Fibroblast of the aortic adventitia (primary cell): ENCODE measurements at regions not wholly inside any gene's neighbourhood (a gene's known extent, or its start where the extent isn't known, plus 50 kb on each side); places are given as distances from the start of the nearest gene placed in this dataset.

Source experiments
- DNase-seq: peaks from one replicate; pipeline ENCODE4 v3.0.0-alpha.2; 2010; ENCODE audit warnings: low read depth
- H3K4me3 ChIP-seq: 2 replicates; pipeline ENCODE4 v1.5.1; 2011; ENCODE audit warnings: low read depth, mild to moderate bottlenecking, control low read depth, low read length, moderate library complexity
- CTCF ChIP-seq: IDR thresholded peaks from 2 replicates; pipeline ENCODE4 v1.5.1; 2011; ENCODE audit warnings: mild to moderate bottlenecking, low read length, control low read depth, inconsistent platforms; ENCODE audit not compliant: insufficient read depth

- DNase-seq = no peak
- no peak overlapping the region for H3K4me3 ChIP-seq
- no peak for TF ChIP-seq CTCF
Observed at GRCh38 chr7:46449743-46450142, 528.7 kb upstream of the IGFBP3 start.

DNA sequence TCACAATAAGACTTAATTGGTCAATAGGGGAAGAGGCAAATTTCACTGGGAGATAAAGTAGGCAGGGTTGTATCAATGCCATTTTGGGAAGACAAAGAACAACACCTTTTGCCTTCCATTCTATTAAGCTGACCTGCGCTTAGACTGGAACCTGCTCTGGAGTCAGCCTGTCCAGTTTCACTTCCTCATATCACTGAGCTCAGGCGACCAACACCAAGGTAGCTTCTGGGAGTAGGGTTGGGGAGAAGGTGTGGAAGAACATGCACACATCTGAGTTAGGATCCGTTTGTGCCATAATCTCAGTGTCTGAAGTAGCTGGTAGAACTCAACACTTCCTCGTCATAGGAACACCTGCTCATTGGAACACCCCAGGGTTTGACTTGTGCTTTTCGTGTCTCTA lies 527.4 kb upstream of the IGFBP3 start:
- H3K4me3 ChIP-seq = no peak overlapping the region
- DNase-seq = no peak
- no peak for TF ChIP-seq CTCF

DNA sequence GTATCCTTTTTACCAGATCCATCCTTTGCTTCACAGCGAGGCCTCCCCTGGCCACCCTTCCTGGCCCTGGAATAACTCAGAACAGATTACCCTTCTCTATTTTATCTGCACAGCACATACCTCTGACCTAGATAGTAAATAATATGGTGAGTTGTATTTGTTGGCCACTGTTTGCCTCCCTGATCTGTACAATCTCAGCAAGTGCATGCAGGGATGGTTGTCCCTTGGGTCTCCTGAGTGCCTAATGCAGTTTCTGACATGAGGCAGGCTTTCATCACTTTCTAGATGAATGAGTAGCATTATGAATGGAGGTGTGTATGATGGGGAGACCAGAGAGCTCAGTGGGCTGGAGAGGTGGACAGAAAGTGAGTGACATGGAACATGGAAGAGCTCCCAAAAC lies 525.1 kb upstream of the IGFBP3 start:
- no peak for DNase-seq
- H3K4me3 ChIP-seq = no peak overlapping the region
- no peak for TF ChIP-seq CTCF

- no peak for TF ChIP-seq CTCF
- DNase-seq = no peak
- H3K4me3 ChIP-seq = no peak overlapping the region
Observed at GRCh38 chr7:46444256-46444655, 523.2 kb upstream of the IGFBP3 start.

DNA sequence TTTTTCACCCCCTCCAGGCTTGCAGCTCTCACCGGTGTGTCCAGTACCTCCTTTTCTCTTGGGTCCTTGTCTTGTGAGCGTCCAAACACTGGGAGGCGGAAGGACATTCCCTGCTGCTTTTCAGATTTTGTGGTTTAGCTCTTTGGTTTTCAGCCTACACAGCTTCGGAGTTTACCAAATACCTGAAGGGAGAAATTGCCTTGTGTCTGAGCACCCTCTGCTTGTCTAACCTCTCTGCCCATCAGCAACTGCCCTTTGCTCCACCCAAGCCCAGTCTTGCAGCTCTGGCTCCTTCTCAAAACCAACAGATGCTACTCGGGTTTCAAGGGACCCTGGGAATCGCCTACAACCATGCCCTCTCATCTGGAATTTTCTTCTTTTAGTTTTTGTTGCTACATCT lies 519.1 kb upstream of the IGFBP3 start:
- DNase-seq = no peak
- H3K4me3 ChIP-seq = no peak overlapping the region
- no peak for TF ChIP-seq CTCF

DNA sequence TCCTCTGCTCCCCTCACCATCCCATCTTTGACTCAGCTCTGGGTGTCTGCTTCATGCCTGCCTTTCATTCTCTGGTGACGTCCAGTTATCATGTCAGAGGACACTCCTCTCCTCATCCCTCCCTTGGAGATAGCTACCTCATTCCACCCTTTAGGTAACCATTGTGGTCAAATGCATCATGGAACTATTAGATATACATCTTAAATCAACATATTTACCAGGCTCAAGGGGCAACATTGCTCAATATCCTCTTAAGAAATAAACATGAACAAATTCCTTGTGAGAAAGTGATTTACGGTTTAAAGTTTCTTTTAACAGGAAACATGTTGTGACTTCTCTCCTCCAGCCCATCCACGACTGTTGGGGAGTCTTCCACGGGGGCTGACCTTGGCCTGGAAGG lies 511.6 kb upstream of the IGFBP3 start:
- peak; percentile 22 for DNase-seq
- no peak for TF ChIP-seq CTCF
- H3K4me3 ChIP-seq = no peak overlapping the region

DNA sequence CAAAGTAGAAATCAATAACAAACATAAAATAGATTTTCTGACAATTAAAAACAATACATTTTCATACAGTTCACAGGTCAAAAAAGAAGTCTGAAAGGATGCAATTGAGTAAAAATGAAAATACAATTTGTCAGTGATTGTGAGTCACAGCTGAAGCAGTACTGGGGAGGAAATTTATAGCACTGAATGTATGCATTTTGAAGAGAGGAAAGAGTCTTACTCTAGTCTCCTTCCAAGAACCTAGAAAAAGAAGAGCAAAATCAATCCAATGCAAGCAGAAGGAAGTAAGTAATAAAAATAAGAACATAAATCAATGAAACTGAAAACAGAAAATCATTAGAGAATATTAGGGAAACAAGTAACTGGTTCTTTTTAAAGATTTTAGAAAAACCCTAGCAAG lies 507.2 kb upstream of the IGFBP3 start:
- H3K4me3 ChIP-seq = no peak overlapping the region
- DNase-seq = no peak
- TF ChIP-seq CTCF = no peak
